ENCODE measurements at regions not wholly inside any gene's neighbourhood (a gene's known extent, or its start where the extent isn't known, plus 50 kb on each side); places are given as distances from the start of the nearest gene placed in this dataset.

DNA sequence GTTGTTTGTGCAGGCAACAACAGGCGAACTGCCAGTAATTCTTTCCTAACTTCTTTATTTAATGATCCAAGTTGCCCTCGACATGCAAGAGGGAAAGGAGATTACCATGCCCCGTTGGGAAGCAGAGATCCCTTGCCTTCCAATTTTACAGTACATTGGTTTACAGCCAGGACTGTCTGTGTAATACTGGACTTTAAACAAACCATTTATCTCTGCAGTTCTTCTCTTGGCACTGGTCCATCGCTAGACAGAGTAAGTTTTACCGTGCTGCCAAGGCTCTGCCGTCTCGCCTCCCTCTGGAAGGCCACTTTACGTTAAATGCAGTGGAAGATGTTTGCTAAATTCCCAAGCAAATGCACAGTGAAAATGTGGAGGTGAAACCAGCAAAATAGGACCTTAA lies 660.3 kb upstream of the PRKX start:
- Histone ChIP-seq H3K4me3 (no peak overlapping the region), H3K27me3 (no peaks in the 10 kb centered on the region), H3K4me1 (no peaks in the 10 kb centered on the region), H3K9me3 (no peaks in the 10 kb centered on the region), H3K27ac (no peak overlapping the region), H3K36me3 (replicated peaks in 1 of 2; ENCODE audit: insufficient read depth in 1 of 2, low read depth in 2 of 2) (no peaks in the 10 kb centered on the region)
- no peak for TF ChIP-seq POLR2A (IDR thresholded peaks at IDR 0.05)
- ATAC-seq (no peak), DNase-seq (no peak)
- intact Hi-C loops (cut with DNase I): no loop called here
- WGBS, 2 donors: 40 to 56% methylated on average over 6 to 8 of the region's 8 CpGs

DNA sequence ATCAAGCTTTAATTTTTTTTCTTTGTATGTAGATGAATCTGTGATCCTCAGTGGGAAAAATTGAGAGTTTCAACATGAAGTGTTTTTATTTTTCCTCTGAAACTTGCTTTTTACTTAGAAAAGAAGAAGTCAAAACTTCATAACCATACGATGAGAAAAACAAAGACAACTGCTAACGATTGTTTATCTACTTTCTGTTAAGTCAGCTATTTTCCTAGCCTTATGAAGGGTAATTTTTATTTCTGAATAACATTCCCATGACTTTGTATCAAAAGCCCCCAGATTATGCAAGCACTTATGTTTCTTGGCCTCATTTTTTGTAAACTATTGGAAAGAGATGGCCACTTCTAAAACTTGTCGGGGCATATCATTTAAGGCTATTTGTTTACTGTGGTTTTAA lies 645.1 kb upstream of the PRKX start:
- TF ChIP-seq, protein P1, sequence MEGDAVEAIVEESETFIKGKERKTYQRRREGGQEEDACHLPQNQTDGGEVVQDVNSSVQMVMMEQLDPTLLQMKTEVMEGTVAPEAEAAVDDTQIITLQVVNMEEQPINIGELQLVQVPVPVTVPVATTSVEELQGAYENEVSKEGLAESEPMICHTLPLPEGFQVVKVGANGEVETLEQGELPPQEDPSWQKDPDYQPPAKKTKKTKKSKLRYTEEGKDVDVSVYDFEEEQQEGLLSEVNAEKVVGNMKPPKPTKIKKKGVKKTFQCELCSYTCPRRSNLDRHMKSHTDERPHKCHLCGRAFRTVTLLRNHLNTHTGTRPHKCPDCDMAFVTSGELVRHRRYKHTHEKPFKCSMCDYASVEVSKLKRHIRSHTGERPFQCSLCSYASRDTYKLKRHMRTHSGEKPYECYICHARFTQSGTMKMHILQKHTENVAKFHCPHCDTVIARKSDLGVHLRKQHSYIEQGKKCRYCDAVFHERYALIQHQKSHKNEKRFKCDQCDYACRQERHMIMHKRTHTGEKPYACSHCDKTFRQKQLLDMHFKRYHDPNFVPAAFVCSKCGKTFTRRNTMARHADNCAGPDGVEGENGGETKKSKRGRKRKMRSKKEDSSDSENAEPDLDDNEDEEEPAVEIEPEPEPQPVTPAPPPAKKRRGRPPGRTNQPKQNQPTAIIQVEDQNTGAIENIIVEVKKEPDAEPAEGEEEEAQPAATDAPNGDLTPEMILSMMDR (IDR thresholded peaks at IDR 0.05): no peak
- TF ChIP-seq POLR2A (IDR thresholded peaks at IDR 0.05): no peak
- DNase-seq (no peak), ATAC-seq (no peak)
- Histone ChIP-seq H3K27me3 (no peaks in the 10 kb centered on the region), H3K4me1 (no peaks in the 10 kb centered on the region), H3K27ac (no peak overlapping the region), H3K36me3 (replicated peaks in 1 of 2; ENCODE audit: insufficient read depth in 1 of 2, low read depth in 2 of 2) (no peaks in the 10 kb centered on the region), H3K9me3 (no peaks in the 10 kb centered on the region), H3K4me3 (no peak overlapping the region)
- intact Hi-C loops (cut with DNase I): no loop called here
- WGBS, 2 donors: 69 to 76% methylated on average over 3 of the region's 3 CpGs

DNA sequence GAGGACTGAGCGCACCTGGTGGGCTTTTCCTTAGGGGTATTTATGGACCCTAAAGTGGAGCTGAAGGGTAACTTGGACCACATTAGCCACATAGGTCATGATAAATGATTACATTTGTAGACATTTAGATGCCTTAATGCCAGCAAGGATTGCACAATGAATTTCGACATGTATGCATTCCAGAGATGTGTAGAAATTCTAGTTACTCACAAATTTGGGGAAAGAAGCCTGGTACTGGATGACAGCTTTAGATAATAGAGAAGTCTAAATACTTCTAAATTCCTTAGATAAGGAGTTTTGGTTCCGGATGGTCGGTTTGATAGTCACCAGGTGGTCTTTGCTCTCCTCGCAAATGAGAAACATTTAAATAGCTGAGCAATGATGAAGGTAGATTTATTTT lies 609.5 kb upstream of the PRKX start:
- intact Hi-C loops (cut with DNase I): no loop called here
- TF ChIP-seq, protein P1 (IDR thresholded peaks at IDR 0.05): no peak
- TF ChIP-seq POLR2A (IDR thresholded peaks at IDR 0.05): no peak
- WGBS, 2 donors: 31 to 54% methylated on average over 4 to 5 of the region's 5 CpGs
- H3K9me3 ChIP-seq: no peaks in the 10 kb centered on the region
- no peak for DNase-seq
- H3K4me3 ChIP-seq: no peak overlapping the region
- ATAC-seq: no peak
- no peaks in the 10 kb centered on the region for H3K27me3 ChIP-seq
- no peaks in the 10 kb centered on the region for H3K36me3 ChIP-seq (replicated peaks in 1 of 2; ENCODE audit: insufficient read depth in 1 of 2, low read depth in 2 of 2)
- H3K27ac ChIP-seq: no peak overlapping the region
- no peaks in the 10 kb centered on the region for H3K4me1 ChIP-seq

DNA sequence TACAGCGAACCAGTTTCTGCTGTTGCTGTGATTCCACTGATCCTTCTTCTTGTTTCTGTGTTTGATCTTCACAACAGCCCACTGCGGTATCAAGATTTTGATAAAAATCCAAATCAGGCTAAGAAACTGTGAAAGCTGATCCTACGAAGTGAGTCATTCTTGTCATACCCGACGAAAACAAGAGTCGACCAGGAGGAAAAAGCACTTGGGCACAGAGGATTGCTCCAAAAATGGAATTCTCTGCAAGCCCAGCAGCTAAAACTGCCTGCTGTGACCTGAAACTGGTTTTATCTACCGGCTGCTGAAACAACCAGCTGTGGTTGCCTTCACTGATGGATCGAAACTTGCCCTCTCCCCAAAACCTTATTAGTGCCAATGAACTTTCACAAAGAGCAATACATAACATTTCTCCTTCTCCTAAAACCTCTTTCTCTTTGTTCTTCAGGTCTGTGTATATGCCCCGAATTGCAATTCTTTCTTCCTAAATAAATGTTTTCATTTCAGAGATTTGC lies 607.0 kb upstream of the PRKX start:
- H3K4me3 ChIP-seq: no peak overlapping the region
- no peak for ATAC-seq
- H3K4me1 ChIP-seq: no peaks in the 10 kb centered on the region
- no peak overlapping the region for H3K27ac ChIP-seq
- no peaks in the 10 kb centered on the region for H3K36me3 ChIP-seq (replicated peaks in 1 of 2; ENCODE audit: insufficient read depth in 1 of 2, low read depth in 2 of 2)
- TF ChIP-seq, protein P1 (IDR thresholded peaks at IDR 0.05): no peak
- no peak for TF ChIP-seq POLR2A (IDR thresholded peaks at IDR 0.05)
- no peaks in the 10 kb centered on the region for H3K9me3 ChIP-seq
- WGBS, 2 donors: 11 to 31% methylated on average over 9 of the region's 9 CpGs
- H3K27me3 ChIP-seq: no peaks in the 10 kb centered on the region
- DNase-seq: no peak
- intact Hi-C loops (cut with DNase I): no loop called here

DNA sequence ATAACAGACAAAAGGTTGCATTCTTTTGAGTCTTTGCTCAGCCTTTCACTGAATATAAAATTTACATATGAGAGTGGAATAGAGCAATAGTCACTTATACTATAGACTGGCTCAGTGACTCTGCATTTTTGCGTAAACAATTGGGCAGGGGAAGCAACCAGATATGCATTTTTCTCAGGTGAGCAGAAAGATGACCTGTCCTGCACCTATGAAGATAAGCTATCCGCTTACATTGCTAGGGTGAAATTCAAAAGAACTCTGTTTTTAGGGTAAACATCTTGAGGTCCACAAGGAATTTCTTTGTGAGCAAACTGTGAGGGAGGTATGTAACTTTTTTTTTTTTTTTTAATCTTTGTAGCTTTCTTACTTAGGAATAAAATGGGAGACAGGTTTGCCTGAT lies 602.4 kb upstream of the PRKX start:
- Histone ChIP-seq H3K9me3 (no peaks in the 10 kb centered on the region), H3K4me1 (no peaks in the 10 kb centered on the region), H3K36me3 (replicated peaks in 1 of 2; ENCODE audit: insufficient read depth in 1 of 2, low read depth in 2 of 2) (no peaks in the 10 kb centered on the region), H3K27me3 (no peaks in the 10 kb centered on the region), H3K4me3 (no peak overlapping the region), H3K27ac (no peak overlapping the region)
- no peak for TF ChIP-seq POLR2A (IDR thresholded peaks at IDR 0.05)
- TF ChIP-seq, protein P1 (IDR thresholded peaks at IDR 0.05): no peak
- DNase-seq: no peak
- WGBS, 2 donors: 56 to 60% methylated on average over 2 of the region's 2 CpGs
- no peak for ATAC-seq
- intact Hi-C loops (cut with DNase I): no loop called here
